MM.1S (cell line): ENCODE measurements at regions not wholly inside any gene's neighbourhood (a gene's known extent, or its start where the extent isn't known, plus 50 kb on each side); places are given as distances from the start of the nearest gene placed in this dataset.

Experiments
- DNase-seq: peaks from one replicate; pipeline ENCODE4 v3.0.0-alpha.2; 2015
- H2AFZ ChIP-seq: fragments of 300-600 bp; sonication (generic); 2 replicates; pipeline ENCODE4 v1.6.0; 2016; ENCODE audit warnings: antibody characterized with exemption, low read length
- H3F3A ChIP-seq: fragments of 300-600 bp; sonication (generic); 2 replicates; pipeline ENCODE4 v1.6.1; 2016; ENCODE audit warnings: mild to moderate bottlenecking, antibody characterized with exemption, low read length, moderate library complexity, mixed read lengths; ENCODE audit not compliant: insufficient read depth
- H3K27ac ChIP-seq: fragments of 300-600 bp; sonication (generic); 2 replicates; pipeline ENCODE4 v1.5.1; 2016; ENCODE audit warnings: mild to moderate bottlenecking, low read length
- H3K27me3 ChIP-seq: fragments of 300-600 bp; sonication (generic); replicated peaks from 2 replicates; pipeline ENCODE4 v1.6.0; 2016; ENCODE audit warnings: low read length; ENCODE audit not compliant: insufficient read depth
- H3K36me3 ChIP-seq: fragments of 300-600 bp; sonication (generic); replicated peaks from 2 replicates; pipeline ENCODE4 v1.6.1; 2016; ENCODE audit warnings: mild to moderate bottlenecking, low read length, mixed read lengths; ENCODE audit not compliant: insufficient read depth
- H3K4me1 ChIP-seq: fragments of 300-600 bp; sonication (generic); 2 replicates; pipeline ENCODE4 v1.6.1; 2016; ENCODE audit warnings: low read length, mixed read lengths
- H3K4me2 ChIP-seq: fragments of 300-600 bp; sonication (generic); 2 replicates; pipeline ENCODE4 v1.6.0; 2016; ENCODE audit warnings: low read depth, low read length
- H3K4me3 ChIP-seq: fragments of 300-600 bp; sonication (generic); 2 replicates; pipeline ENCODE4 v1.5.1; 2016; ENCODE audit warnings: low read length, mixed read lengths
- H3K79me2 ChIP-seq: fragments of 300-600 bp; sonication (generic); 2 replicates; pipeline ENCODE4 v1.6.1; 2016; ENCODE audit warnings: mixed run types, low read length, mixed read lengths
- H3K9ac ChIP-seq: fragments of 300-600 bp; sonication (generic); 2 replicates; pipeline ENCODE4 v1.6.1; 2016; ENCODE audit warnings: low read length, mixed read lengths
- H3K9me2 ChIP-seq: fragments of 300-600 bp; sonication (generic); replicated peaks from 2 replicates; pipeline ENCODE4 v1.6.1; 2016; ENCODE audit warnings: mild to moderate bottlenecking, low read length, mixed read lengths; ENCODE audit not compliant: insufficient read depth
- H3K9me3 ChIP-seq: fragments of 300-600 bp; sonication (generic); replicated peaks from 2 replicates; pipeline ENCODE4 v1.6.1; 2016; ENCODE audit warnings: mild to moderate bottlenecking, low read length, mixed read lengths; ENCODE audit not compliant: insufficient read depth
- H4K20me1 ChIP-seq: fragments of 300-600 bp; sonication (generic); 2 replicates; pipeline ENCODE4 v1.6.1; 2016; ENCODE audit warnings: mild to moderate bottlenecking, low read length, moderate library complexity, mixed read lengths; ENCODE audit not compliant: insufficient read depth
- EZH2 ChIP-seq: fragments of 300-600 bp; sonication (generic); optimal IDR thresholded peaks from 2 replicates; pipeline ENCODE3; 2017; ENCODE audit warnings: low read depth, mild to moderate bottlenecking, antibody characterized with exemption, low read length, mixed read lengths
- EZH2phosphoT487 ChIP-seq: fragments of 300-600 bp; sonication (generic); IDR thresholded peaks from 2 replicates; pipeline ENCODE4 v1.6.1; 2018; ENCODE audit warnings: antibody characterized with exemption, low read length
- TF ChIP-seq, protein P1 (sequence below): fragments of 300-600 bp; sonication (generic); IDR thresholded peaks from 2 replicates; pipeline ENCODE4 v1.5.1; 2016; ENCODE audit warnings: antibody characterized with exemption, low read length, mixed read lengths

DNA sequence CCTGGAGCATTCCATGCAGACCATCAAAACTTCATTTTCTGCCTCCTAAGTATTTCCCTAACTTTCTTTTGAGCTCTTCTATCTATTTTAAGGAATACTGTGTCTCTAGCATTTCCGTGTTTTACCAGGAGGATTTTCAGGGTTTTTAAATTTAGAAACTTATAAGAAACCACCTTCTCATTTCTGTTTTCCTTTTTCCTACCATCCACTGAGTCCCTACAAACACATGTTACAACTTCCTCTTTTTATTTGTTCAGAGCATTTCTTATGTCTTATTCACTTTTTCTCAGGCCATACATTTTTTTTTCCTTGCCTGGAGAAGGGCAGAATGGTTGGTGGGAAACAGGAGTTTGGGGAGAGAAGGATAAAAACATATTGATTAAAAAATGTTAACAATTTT is 130.0 kb upstream of the BMP5 start:
- Histone ChIP-seq H3F3A (no peaks in the 10 kb centered on the region), H3K27ac (no peak overlapping the region), H3K4me2 (no peak overlapping the region), H3K4me3 (no peak overlapping the region), H2AFZ (no peak overlapping the region), H4K20me1 (no peaks in the 10 kb centered on the region), H3K4me1 (no peaks in the 10 kb centered on the region), H3K9me2 (no peaks in the 10 kb centered on the region), H3K36me3 (no peaks in the 10 kb centered on the region), H3K27me3 (no peaks in the 10 kb centered on the region), H3K79me2 (no peaks in the 10 kb centered on the region), H3K9ac (no peak overlapping the region), H3K9me3 (no peaks in the 10 kb centered on the region)
- TF ChIP-seq EZH2phosphoT487, result no peak
- TF ChIP-seq, protein P1, sequence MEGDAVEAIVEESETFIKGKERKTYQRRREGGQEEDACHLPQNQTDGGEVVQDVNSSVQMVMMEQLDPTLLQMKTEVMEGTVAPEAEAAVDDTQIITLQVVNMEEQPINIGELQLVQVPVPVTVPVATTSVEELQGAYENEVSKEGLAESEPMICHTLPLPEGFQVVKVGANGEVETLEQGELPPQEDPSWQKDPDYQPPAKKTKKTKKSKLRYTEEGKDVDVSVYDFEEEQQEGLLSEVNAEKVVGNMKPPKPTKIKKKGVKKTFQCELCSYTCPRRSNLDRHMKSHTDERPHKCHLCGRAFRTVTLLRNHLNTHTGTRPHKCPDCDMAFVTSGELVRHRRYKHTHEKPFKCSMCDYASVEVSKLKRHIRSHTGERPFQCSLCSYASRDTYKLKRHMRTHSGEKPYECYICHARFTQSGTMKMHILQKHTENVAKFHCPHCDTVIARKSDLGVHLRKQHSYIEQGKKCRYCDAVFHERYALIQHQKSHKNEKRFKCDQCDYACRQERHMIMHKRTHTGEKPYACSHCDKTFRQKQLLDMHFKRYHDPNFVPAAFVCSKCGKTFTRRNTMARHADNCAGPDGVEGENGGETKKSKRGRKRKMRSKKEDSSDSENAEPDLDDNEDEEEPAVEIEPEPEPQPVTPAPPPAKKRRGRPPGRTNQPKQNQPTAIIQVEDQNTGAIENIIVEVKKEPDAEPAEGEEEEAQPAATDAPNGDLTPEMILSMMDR, result no peak
- TF ChIP-seq EZH2, result no peak
- no peak for DNase-seq

DNA sequence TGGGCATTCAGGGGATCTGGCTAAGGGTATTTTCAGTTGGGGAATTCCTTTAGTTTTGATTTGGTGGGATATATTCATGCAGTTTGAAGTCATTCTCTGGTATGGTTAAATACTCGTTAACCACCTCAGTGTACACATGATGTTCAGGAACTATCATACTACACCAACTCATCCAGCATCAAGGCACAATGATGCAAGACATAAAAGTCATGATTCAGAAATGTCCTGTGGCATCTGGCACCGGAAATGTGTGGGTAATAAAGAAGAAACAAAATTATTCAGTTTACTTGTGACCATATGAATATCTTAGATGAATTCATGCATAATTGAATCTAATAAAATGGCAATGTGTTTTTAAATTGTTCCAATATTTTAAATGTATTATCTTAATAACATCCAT is 129.0 kb upstream of the BMP5 start:
- H3K4me2 ChIP-seq, result no peak overlapping the region
- H2AFZ ChIP-seq, result no peak overlapping the region
- no peaks in the 10 kb centered on the region for H3K79me2 ChIP-seq
- no peak overlapping the region for H3K4me3 ChIP-seq
- no peaks in the 10 kb centered on the region for H3K27me3 ChIP-seq
- H3K9ac ChIP-seq, result no peak overlapping the region
- no peaks in the 10 kb centered on the region for H3K4me1 ChIP-seq
- H3F3A ChIP-seq, result no peaks in the 10 kb centered on the region
- no peaks in the 10 kb centered on the region for H3K9me2 ChIP-seq
- no peak for DNase-seq
- H4K20me1 ChIP-seq, result no peaks in the 10 kb centered on the region
- no peaks in the 10 kb centered on the region for H3K9me3 ChIP-seq
- H3K36me3 ChIP-seq, result no peaks in the 10 kb centered on the region
- TF ChIP-seq EZH2 (no peak), EZH2phosphoT487 (no peak)
- TF ChIP-seq, protein P1, result no peak
- no peak overlapping the region for H3K27ac ChIP-seq

DNA sequence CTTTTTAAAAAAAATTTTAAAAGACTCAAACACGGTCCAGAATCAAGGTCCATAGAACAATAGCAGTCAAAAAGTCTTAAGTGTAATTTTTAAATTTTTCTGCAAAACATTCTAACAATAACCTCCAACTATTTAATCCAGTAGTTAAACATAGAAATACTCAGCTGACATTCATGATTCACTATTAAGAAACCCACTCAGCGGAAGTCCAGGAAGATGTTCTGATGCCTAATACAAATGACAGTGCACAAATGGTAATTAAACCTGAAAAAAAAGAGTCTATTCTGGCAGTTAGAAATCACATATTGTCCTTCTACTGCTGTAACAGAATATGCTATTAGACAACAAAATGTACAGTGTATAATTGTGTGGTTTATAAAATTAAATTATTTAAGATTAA is 128.2 kb upstream of the BMP5 start:
- Histone ChIP-seq H3K9ac (no peak overlapping the region), H3K4me3 (no peak overlapping the region), H2AFZ (no peak overlapping the region), H3K4me1 (no peaks in the 10 kb centered on the region), H3K9me2 (no peaks in the 10 kb centered on the region), H3F3A (no peaks in the 10 kb centered on the region), H3K27ac (no peak overlapping the region), H3K4me2 (no peak overlapping the region), H3K9me3 (no peaks in the 10 kb centered on the region), H3K27me3 (no peaks in the 10 kb centered on the region), H3K79me2 (no peaks in the 10 kb centered on the region), H4K20me1 (no peaks in the 10 kb centered on the region), H3K36me3 (no peaks in the 10 kb centered on the region)
- no peak for DNase-seq
- TF ChIP-seq, protein P1, result no peak
- TF ChIP-seq EZH2 (no peak), EZH2phosphoT487 (no peak)
